DMS79 treated with DMSO at 0.1 percent for 48 hours (cell line): ENCODE measurements at regions not wholly inside any gene's neighbourhood (a gene's known extent, or its start where the extent isn't known, plus 50 kb on each side); places are given as distances from the start of the nearest gene placed in this dataset.

Experiments used
- DNase-seq: peaks from one replicate; lab custom pipeline; 2025; lab: John Stamatoyannopoulos, UW

DNA sequence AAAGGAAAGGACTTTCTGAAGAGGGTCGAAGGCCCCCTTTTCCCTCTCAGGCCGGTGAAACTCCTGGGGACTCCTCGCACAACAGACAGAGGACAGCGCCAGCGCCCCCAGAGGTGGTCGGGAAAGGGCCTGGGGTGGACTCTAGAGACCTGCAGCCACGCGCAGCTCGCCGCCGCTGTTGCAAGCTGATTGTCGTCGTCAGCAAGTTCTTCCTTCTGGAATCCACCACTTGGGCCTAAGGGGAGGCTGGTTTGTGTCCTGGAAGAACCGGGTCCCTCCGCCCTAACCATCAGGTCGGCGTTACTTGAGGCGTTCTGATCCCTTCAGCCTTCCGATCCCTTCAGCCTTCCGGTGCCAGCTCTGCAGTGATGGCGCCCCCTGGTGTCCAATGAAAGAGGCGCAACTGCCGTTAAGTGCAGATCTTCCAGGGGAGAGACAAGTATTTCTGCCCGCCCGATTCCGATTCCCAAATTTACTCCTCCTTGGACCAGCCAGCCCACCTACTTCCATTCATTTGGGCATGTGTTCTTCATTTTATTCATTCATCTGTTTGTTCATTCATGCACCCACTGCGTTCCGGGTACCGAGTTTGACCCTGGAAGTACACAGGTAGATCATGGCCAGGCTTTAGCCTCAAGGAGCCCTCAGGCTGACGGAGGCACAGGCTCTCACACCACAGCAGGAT, 77.2 kb upstream of the SLC6A11 start:
- DNase-seq: peak; percentile 29

- DNase-seq: no peak
Observed at GRCh38 chr3:10740954-10741353, 75.1 kb upstream of the SLC6A11 start.

DNA sequence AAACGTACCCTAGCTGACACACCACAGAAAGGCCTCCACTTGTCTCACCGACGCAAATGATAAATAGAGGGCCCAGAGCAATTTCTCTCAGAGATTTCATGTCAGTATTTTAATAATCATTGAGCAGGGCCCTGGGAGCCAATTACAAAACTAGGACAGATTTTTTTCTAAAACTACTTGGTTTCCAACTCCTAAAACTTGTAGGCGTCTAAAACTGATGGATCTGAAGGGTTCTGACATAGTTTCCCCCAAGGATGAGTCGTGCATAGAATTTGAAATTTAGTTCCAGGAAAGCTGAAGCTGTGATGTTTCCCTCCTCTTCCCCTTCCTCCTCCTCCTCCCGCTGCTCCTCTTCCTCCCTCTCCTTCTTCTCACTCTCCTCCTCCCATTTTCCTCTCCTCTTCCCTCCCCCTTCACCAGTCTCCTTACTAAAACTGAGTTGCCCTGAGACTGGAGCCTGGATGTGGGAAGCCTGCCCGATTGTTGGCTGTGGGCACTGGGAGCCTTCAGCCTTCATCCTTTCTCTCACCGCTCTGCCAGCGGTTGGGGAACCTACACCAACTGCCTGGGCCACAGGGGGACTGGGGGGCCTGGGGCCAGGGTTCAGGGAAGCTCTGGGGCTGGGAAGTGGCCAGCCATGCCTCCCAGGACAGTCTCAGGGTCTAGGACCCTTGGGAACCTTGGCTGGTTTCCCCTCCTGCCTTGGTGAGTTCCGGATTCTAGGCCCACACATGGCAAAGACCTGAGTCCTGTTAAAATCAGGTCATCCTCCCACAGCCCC, 73.9 kb upstream of the SLC6A11 start:
- DNase-seq: no peak

- no peak for DNase-seq
Observed at GRCh38 chr3:10743366-10744097, 72.5 kb upstream of the SLC6A11 start.

GRCh38 chr3:10744098-10744465, 71.9 kb upstream of the SLC6A11 start:
- no peak for DNase-seq

DNA sequence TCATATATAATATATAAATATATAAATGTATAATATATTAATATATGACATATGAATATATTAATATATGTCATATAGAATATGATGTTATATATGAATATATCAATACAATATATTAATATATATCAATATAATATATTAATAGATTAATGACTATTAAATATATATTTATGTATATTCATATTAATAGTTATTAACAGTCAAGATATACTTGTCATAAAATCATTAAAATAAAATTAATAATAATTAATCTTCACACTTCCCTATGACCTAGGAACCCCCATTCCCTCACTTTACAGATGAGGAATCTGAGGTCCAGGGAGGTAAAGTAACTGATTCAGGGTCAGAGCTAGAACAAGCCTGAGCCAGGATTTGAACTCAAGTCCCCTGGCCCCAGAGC, 70.6 kb upstream of the SLC6A11 start:
- DNase-seq: no peak

DNA sequence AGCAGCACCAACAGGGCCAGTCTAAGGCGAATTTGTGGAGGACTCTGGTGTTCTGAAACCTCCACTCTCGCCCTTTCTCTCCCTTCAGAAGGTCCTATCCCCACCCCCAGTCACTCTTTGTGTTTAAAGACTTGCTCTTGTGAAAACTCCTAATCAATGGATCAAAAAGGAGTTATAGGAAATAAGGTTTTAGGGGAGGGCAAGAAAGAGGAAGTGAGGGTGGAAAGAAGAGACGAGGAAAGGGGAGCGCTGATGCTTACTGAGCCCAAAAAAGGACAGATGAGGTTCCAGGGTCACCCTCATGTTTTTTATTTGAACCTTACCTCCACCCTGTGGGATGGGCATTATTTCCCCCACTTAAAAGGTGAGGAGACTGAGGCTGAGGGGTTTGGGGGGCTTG, 70.0 kb upstream of the SLC6A11 start:
- DNase-seq: no peak

DNA sequence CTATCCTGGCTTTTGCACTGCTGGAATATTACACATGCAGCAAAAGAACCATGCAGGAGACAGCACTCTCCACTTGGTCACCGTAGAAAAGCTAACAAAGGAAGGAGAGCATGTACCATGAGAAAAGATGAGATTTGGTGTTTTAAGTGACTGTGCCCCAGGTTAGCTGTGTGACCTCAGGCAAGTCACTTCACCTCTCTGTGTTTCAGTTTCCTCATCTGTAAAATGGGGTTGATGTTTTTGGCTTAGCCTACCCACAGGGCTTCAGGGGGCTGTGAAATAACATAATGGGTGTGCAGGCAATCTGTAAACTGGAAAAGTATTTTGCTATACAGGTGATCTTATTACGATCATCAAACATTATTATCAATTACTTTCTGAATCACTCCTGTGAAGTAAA, 69.3 kb upstream of the SLC6A11 start:
- no peak for DNase-seq

- DNase-seq: no peak
Observed at GRCh38 chr3:10747341-10747740, 68.7 kb upstream of the SLC6A11 start.

DNA sequence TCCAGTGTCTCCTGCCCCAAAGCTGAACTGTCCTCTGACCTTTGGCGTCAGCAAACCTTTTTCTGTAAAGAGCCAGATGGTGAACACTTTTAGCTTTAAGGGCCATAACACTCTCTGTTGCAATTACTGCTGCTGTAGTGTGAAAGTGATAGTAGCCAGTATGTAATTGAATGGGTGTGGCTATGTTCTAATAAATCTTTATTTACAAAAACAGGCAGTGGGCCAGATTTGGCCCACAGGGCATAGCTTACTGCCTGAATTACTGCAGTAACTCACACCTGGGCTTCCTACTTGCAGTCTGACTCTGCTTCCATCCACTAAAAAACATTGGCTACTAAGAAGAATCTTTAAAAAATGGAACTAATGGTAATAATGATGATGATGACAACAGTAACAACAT, 68.0 kb upstream of the SLC6A11 start:
- DNase-seq: no peak

DNA sequence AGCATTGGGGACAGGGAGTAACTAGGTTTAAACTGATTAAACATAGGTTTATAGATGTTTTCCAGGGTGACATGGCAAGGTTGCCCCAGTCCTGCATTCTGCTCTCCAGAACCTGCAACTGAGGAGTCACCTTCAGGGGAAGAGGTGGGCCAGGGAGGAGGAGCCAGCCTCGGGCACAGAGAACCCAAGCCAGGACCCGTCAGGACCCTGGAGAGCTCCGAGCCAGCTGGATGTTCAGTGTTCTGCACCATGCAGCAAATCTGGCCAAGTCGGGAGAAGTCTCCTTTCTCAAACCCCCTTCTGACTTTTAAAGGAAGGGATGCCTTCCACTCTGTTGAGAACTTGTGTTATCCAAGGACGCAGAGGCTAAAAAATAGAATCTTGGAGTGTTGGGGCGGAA, 62.1 kb upstream of the SLC6A11 start:
- no peak for DNase-seq

DNA sequence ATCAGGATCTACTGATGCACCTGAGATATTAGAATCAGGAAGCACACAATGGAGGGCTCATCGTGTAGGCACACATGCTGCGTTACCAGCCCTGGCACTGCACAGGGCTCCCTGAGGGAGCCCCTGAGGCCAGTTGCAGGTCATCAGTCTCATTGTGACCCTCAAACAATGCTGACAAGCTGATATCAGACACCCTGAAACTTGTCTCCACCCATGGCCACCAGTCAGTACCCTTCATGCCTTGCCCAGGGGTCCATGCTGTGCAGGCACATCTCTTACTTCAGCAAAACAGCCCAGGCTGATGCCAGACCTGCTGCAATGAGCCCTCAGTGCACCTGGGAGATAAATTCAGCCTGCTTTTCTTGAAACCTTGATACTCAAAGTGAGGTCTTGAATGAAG, 59.5 kb upstream of the SLC6A11 start:
- DNase-seq: no peak

DNA sequence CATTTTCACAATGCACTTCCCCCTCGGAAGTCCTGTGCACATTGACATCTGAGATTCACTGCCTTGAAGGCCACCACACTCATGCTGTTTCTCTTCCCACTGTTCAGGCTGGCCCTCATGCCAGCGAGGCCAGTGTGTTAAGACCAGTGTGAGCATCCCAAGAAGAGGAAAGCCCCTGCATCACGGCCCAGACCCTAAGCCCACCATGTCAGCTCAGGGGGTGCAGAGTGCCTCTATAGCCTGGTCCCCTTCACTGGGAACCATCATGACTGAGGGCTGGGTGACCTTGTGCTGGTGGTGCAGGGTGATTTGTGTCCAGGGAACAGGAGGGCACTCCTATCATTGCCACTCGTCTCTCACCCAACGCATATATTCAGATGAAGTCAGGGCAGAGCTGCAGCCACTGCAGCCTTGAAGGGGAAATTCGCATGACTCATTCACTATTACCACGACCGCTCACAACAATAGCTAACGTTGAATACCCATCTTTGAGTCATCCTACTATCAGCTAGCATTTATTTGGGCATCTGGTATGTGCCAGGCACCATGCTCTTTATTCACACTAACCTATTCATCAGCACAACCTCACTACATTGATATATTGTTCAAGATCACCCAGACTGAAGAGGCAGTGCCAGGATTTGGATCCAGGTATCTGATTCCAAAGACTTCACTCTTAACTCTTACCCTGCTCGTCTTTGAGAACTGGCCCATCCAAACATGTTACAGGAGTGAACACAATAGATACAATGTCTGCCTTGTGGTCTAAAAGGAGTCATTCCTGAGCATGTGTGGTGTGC, 58.8 kb upstream of the SLC6A11 start:
- no peak for DNase-seq

DNA sequence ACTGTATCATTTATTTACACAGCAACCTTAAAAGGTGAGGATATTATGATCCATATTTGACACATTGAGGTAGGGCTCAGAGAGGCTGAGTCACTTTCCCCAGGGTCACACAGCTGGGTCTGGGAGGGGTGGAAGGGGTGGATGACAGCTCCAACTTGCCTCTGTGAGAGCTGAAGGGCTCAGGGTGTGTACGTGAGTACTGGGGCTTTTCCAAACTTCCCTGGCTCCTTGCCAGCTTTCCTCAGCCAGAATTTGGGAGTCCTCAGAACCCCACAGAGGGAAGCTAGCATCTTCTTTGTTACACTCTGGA, 58.3 kb upstream of the SLC6A11 start:
- no peak for DNase-seq

DNA sequence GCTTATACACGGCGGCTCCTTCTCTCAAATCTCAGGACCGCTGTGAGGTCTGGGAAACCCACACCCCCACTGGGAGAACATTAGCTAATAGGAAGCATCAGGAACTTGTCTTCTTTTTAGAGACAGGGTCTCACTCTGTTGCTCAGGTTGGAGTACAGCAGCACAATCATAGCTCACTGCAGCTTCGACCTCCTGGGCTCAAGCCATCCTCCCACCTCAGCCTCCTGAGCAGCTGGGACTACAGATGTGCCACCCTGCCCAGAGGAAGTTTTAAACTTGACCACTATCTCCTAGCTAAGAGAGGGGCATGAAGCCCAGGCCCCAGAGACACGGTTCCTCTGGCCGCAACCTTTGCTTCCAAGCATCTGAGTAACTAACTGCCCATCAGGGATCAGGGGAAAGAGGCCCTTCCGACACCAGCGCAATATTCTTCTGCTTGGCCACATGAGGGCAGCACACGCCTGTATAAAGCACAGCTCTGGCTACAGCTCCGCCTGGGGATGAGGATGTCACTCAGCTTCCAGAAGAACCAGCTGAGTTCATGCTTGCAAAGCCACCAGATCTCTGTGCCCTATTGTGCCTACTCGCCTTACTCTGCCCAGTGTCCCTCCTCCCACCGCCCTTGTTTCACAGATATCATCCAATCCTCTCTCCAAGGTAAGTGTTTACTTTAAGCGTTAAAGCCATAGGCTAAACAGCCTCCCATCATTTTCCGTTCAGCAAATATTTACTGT, 57.6 kb upstream of the SLC6A11 start:
- peak; percentile 38 for DNase-seq

DNA sequence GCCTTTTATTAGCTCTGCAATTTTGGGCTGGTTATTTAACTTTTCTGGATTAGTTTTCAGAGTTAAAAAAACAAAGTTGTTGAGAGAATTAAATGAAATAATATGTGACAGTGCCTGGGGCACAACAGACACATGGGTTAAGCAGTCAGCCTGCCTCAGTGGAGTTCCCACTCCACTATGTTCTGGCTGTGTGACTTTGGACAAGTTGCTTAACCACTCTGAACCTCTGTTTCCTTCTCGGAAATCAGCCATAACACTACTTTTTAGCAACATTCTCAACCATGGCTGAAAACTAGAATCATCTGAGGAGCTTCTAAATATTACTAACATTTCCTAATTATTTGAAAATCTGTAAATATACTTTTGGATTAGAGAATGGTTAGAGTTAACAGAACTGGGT, 56.5 kb upstream of the SLC6A11 start:
- DNase-seq: no peak

GRCh38 chr3:10760199-10760598, 55.8 kb upstream of the SLC6A11 start:
- no peak for DNase-seq

- no peak for DNase-seq
Observed at GRCh38 chr3:10761583-10761982, 54.4 kb upstream of the SLC6A11 start.

GRCh38 chr3:10762116-10762515, 53.9 kb upstream of the SLC6A11 start:
- DNase-seq: no peak

DNA sequence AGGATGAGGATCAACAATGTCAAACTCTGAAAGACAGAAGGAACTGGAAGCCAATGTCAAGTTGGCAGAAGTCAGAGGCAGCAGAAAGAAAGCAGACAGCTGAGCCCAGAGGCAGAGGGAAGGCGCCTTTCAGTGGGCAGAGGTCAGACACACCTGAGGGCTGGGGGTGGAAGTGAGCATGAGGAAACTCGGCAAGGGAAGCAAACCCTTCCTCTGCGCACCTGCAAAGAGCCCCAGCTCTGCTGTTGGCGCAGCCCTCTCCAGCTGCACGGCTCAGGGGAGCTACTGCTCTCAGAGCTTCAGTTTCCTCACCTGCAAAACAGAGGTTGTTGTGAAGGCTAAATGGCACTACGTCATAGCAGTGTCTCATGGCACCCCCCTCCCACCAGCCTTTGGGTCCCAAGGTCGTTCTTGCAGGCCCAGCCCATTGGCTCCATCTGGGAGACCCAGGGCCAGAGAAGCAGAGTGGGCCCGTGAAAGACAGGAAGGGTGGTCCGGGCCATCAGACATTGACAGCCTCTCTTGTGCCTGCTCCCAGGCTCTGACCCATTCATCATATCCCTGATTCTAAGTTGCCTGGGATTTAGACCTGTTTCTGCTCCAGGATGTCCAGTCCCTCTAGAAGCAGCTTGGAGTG, 53.3 kb upstream of the SLC6A11 start:
- no peak for DNase-seq

- no peak for DNase-seq
Observed at GRCh38 chr3:10763248-10763620, 52.8 kb upstream of the SLC6A11 start.
